WTC11 (cell line): ENCODE measurements at regions not wholly inside any gene's neighbourhood (a gene's known extent, or its start where the extent isn't known, plus 50 kb on each side); places are given as distances from the start of the nearest gene placed in this dataset.

Experiments used
- HMGXB4 ChIP-seq: sonication (generic); formaldehyde crosslinking; IDR thresholded peaks from 2 replicates; pipeline ENCODE4 v1.8.1; 2023; ENCODE audit warnings: mild to moderate bottlenecking, moderate library complexity, missing genetic modification reagents
- TEAD1 ChIP-seq: sonication (generic); formaldehyde crosslinking; IDR thresholded peaks from 2 replicates; pipeline ENCODE4 v1.8.0; 2022; ENCODE audit warnings: mild to moderate bottlenecking, missing genetic modification reagents
- TF ChIP-seq, protein P1 (sequence below): fragments of 200-600 bp; IDR thresholded peaks from 2 replicates; pipeline ENCODE4 v1.8.0; 2022; ENCODE audit warnings: antibody characterized with exemption

- TF ChIP-seq TEAD1 (CRISPR knock-in tag) (no peak), HMGXB4 (CRISPR knock-in tag) (no peak)
- TF ChIP-seq, protein P1, sequence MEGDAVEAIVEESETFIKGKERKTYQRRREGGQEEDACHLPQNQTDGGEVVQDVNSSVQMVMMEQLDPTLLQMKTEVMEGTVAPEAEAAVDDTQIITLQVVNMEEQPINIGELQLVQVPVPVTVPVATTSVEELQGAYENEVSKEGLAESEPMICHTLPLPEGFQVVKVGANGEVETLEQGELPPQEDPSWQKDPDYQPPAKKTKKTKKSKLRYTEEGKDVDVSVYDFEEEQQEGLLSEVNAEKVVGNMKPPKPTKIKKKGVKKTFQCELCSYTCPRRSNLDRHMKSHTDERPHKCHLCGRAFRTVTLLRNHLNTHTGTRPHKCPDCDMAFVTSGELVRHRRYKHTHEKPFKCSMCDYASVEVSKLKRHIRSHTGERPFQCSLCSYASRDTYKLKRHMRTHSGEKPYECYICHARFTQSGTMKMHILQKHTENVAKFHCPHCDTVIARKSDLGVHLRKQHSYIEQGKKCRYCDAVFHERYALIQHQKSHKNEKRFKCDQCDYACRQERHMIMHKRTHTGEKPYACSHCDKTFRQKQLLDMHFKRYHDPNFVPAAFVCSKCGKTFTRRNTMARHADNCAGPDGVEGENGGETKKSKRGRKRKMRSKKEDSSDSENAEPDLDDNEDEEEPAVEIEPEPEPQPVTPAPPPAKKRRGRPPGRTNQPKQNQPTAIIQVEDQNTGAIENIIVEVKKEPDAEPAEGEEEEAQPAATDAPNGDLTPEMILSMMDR: no peak
These were observed 88.3 kb downstream of the NSUN2 start for GRCh38 chr5:6544561-6544935.
